A673 (cell line): ENCODE measurements at regions not wholly inside any gene's neighbourhood (a gene's known extent, or its start where the extent isn't known, plus 50 kb on each side); places are given as distances from the start of the nearest gene placed in this dataset.

Experiments
- BruUV-seq: library from RNA; stranded (reverse); fragments of 400-500 nt; replicated peaks from 2 replicates; lab custom pipeline; 2021; lab: Mats Ljungman, UMichigan
- CTCF ChIA-PET: fragments of 300-600 bp; sonication (Branson Sonifier 250); formaldehyde crosslinking; loops from one replicate; lab custom pipeline; 2022; ENCODE audit warnings: antibody characterized with exemption; lab: Charles Lee
- POLR2A ChIA-PET: fragments of 300-600 bp; sonication (Branson Sonifier 250); formaldehyde crosslinking; loops from one replicate; lab custom pipeline; 2022; ENCODE audit warnings: antibody characterized with exemption; ENCODE audit not compliant: low non-redundant PET; lab: Charles Lee
- DNase-seq: peaks from one replicate; pipeline ENCODE4 v3.0.0-alpha.2; 2015; ENCODE audit warnings: low spot score
- H3K27ac ChIP-seq: fragments of 200-600 bp; sonication (generic); 2 replicates; pipeline ENCODE4 v1.5.1; 2016; ENCODE audit warnings: mixed run types, low read depth, mild to moderate bottlenecking, mixed read lengths, antibody characterized with exemption, low read length; ENCODE audit not compliant: poor library complexity, severe bottlenecking
- H3K27me3 ChIP-seq: fragments of 200-600 bp; sonication (generic); replicated peaks from 2 replicates; pipeline ENCODE4 v1.6.1; 2017; ENCODE audit warnings: mixed run types, low read depth, mild to moderate bottlenecking, mixed read lengths, antibody characterized with exemption, low read length; ENCODE audit not compliant: insufficient read depth, poor library complexity
- H3K36me3 ChIP-seq: fragments of 200-600 bp; sonication (generic); 2 replicates; pipeline ENCODE4 v1.6.1; 2016; ENCODE audit warnings: mixed run types, mild to moderate bottlenecking, mixed read lengths, antibody characterized with exemption, low read length; ENCODE audit not compliant: insufficient read depth, poor library complexity, severe bottlenecking
- H3K4me1 ChIP-seq: fragments of 200-600 bp; sonication (generic); 2 replicates; pipeline ENCODE4 v1.6.1; 2017; ENCODE audit warnings: mixed run types, mild to moderate bottlenecking, mixed read lengths, antibody characterized with exemption, low read length; ENCODE audit not compliant: insufficient read depth, poor library complexity, severe bottlenecking
- H3K4me3 ChIP-seq: fragments of 200-600 bp; sonication (generic); 2 replicates; pipeline ENCODE4 v1.5.1; 2016; ENCODE audit warnings: low read depth, mixed run types, mild to moderate bottlenecking, mixed read lengths, low read length; ENCODE audit not compliant: poor library complexity, severe bottlenecking
- H3K9me3 ChIP-seq: fragments of 200-600 bp; sonication (generic); 2 replicates; pipeline ENCODE4 v1.6.1; 2016; ENCODE audit warnings: mixed run types, low read depth, mild to moderate bottlenecking, mixed read lengths, antibody characterized with exemption, low read length; ENCODE audit not compliant: poor library complexity, severe bottlenecking
- EZH2 ChIP-seq: fragments of 200-600 bp; sonication (generic); IDR thresholded peaks from 2 replicates; pipeline ENCODE4 v1.6.1; 2017; ENCODE audit warnings: borderline replicate concordance, low read depth, mild to moderate bottlenecking, mixed read lengths, antibody characterized with exemption, low read length; ENCODE audit not compliant: poor library complexity, severe bottlenecking
- intact Hi-C: fragments of 100-400 bp; cut with micrococcal nuclease; formaldehyde crosslinking; loops from one replicate; pipeline ENCODE4 v1.10.0; 2022; ENCODE audit not compliant: unreplicated experiment
- TF ChIP-seq, protein P1 (sequence below): fragments of 300-800, 200-600 bp; sonication (generic); conservative IDR thresholded peaks from 2 replicates; pipeline ENCODE4 v1.5.1; 2017; ENCODE audit warnings: low read depth, mild to moderate bottlenecking, antibody characterized with exemption, low read length, moderate library complexity, mixed read lengths

DNA sequence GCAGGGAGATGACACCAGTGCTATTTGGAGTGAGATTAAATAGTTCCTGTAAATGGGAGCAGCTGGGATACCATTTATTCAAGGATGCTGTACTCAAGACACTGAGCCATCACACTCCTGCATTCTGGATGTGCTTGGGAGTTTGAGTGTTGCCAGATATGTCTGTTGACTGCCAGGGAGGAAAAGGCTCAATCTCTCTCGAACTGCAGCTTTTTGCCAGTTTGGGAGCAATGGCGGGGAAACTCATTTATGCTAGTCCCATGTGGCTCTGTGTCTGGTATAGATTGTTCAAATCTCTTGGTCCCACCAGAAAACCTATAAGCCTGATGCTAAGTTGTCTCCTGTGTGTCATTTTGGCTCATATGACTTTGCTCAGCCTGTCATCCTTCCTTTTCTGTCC lies 363.6 kb downstream of the WDR72 start:
- no peak for DNase-seq
- Histone ChIP-seq H3K4me3 (no peak overlapping the region), H3K36me3 (no peaks in the 10 kb centered on the region), H3K27ac (no peak overlapping the region), H3K27me3 (no peaks in the 10 kb centered on the region), H3K4me1 (no peaks in the 10 kb centered on the region), H3K9me3 (no peaks in the 10 kb centered on the region)
- POLR2A ChIA-PET: no interaction called here
- no peak for TF ChIP-seq EZH2
- TF ChIP-seq, protein P1, sequence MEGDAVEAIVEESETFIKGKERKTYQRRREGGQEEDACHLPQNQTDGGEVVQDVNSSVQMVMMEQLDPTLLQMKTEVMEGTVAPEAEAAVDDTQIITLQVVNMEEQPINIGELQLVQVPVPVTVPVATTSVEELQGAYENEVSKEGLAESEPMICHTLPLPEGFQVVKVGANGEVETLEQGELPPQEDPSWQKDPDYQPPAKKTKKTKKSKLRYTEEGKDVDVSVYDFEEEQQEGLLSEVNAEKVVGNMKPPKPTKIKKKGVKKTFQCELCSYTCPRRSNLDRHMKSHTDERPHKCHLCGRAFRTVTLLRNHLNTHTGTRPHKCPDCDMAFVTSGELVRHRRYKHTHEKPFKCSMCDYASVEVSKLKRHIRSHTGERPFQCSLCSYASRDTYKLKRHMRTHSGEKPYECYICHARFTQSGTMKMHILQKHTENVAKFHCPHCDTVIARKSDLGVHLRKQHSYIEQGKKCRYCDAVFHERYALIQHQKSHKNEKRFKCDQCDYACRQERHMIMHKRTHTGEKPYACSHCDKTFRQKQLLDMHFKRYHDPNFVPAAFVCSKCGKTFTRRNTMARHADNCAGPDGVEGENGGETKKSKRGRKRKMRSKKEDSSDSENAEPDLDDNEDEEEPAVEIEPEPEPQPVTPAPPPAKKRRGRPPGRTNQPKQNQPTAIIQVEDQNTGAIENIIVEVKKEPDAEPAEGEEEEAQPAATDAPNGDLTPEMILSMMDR: no peak
- intact Hi-C loops: no loop called here
- CTCF ChIA-PET: no interaction called here
- no TSS peak for BruUV-seq

DNA sequence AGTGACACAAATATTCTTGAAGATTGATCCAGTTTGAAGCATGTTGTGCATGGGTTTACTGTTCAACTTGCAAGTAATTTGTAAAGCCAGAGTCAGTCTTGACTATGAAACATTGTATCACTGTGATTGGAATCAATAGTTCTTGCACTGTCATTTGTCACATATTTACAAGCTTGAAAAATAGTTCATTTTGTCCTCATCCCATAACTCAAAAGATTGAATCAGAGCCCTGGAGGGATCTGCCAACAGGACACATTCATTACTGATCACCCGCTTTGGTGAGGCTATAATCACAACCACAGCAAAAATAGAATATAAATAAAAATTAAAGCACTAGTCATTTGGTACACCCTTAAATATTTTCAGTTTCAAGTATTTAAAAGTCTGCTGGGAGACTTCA lies 368.9 kb downstream of the WDR72 start:
- CTCF ChIA-PET: no interaction called here
- TF ChIP-seq EZH2: no peak
- no TSS peak for BruUV-seq
- H3K4me1 ChIP-seq: no peaks in the 10 kb centered on the region
- intact Hi-C loops: no loop called here
- POLR2A ChIA-PET: no interaction called here
- no peak overlapping the region for H3K27ac ChIP-seq
- H3K36me3 ChIP-seq: no peaks in the 10 kb centered on the region
- no peak for DNase-seq
- no peaks in the 10 kb centered on the region for H3K9me3 ChIP-seq
- H3K4me3 ChIP-seq: no peak overlapping the region
- no peaks in the 10 kb centered on the region for H3K27me3 ChIP-seq

DNA sequence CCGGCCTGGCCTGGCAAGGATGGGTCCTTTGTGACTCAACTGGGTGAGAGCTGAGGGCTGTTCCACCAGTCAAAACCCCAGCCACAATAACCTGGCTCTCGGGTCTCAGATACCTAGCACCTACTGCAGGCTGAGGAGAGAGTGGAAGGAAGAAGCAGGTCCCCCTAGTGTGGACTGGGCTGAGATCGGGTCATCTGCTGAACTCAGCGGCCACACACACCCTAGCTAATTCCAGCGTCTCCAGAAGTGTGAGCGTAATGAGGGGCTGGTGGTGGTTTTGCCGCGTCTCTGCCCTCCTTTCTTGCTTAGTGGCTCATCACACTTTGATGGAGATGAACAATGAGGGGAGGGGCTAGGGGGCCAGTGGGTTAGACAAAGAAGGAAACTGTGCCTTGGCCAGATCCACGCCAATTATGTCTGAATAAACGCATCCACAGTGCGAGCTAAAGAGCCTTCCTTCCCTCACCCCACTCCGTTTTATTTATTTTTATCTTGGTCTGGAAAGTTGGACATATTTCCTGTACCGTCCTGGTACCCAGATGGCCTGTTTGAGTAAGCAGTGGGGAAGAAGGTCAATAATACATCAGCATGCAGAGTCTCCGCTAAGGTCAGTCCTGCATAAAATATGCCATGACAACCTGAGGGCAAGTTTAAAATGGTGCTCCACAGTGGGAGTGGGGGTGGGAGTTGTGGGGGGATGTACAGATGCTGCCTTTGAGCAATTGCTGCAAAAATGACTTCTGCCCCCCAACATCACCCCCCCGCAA lies 370.0 kb downstream of the WDR72 start:
- H3K4me1 ChIP-seq: no peaks in the 10 kb centered on the region
- BruUV-seq: no TSS peak
- no peaks in the 10 kb centered on the region for H3K36me3 ChIP-seq
- no peak overlapping the region for H3K27ac ChIP-seq
- no peaks in the 10 kb centered on the region for H3K9me3 ChIP-seq
- intact Hi-C loops: no loop called here
- POLR2A ChIA-PET: no interaction called here
- no peak for DNase-seq
- TF ChIP-seq, protein P1: no peak
- no peak for TF ChIP-seq EZH2
- no peaks in the 10 kb centered on the region for H3K27me3 ChIP-seq
- no peak overlapping the region for H3K4me3 ChIP-seq
- CTCF ChIA-PET: no interaction called here

DNA sequence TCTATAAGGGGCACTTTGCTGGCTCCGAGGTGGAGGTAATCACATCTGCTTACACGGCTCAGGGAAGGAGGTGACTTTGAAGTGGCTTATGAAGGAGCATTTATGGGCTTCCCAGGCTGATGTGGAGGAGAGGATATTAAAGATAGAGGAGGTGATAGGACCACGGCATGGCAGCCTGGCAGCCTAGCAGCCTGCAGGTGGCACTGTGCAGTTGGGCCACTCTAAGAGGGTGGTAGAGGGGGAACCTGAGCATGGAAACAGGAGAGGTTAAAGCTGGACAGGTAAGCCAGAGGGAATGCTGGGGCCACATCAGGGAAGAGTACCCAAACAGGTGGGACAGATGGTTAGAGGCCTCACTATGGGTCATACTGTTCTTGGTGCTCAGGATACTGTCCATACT lies 375.0 kb downstream of the WDR72 start:
- H3K36me3 ChIP-seq: no peaks in the 10 kb centered on the region
- no peak for DNase-seq
- H3K27ac ChIP-seq: no peak overlapping the region
- intact Hi-C loops: no loop called here
- no peaks in the 10 kb centered on the region for H3K27me3 ChIP-seq
- BruUV-seq: no TSS peak
- CTCF ChIA-PET: no interaction called here
- no peak overlapping the region for H3K4me3 ChIP-seq
- H3K9me3 ChIP-seq: peaks cover 4% of the 10 kb centered on the region
- TF ChIP-seq, protein P1: no peak; the same call in 1 of the 2 replicates
- no peak for TF ChIP-seq EZH2
- POLR2A ChIA-PET: no interaction called here
- H3K4me1 ChIP-seq: no peaks in the 10 kb centered on the region
